GM18951 (cell line): ENCODE measurements at regions not wholly inside any gene's neighbourhood (a gene's known extent, or its start where the extent isn't known, plus 50 kb on each side); places are given as distances from the start of the nearest gene placed in this dataset.
"Not testable (repeated sequence)": the region's sequence is repeated elsewhere in the genome, so short reads cannot be mapped to it uniquely, and the experiment has no call there.

Experiments used
- POLR2A ChIP-seq: IDR thresholded peaks from 4 replicates; pipeline ENCODE4 v1.6.1; 2011; ENCODE audit warnings: mild to moderate bottlenecking; ENCODE audit not compliant: insufficient read length, insufficient read depth; ENCODE audit errors: extremely low read depth
- in situ Hi-C: fragments of 300-500 bp; cut with MboI; formaldehyde crosslinking; loops from one replicate; pipeline ENCODE4 v1.12.0; 2022; ENCODE audit warnings: low sequenced_read_pairs, mixed read lengths, inconsistent platforms; ENCODE audit not compliant: unreplicated experiment

DNA sequence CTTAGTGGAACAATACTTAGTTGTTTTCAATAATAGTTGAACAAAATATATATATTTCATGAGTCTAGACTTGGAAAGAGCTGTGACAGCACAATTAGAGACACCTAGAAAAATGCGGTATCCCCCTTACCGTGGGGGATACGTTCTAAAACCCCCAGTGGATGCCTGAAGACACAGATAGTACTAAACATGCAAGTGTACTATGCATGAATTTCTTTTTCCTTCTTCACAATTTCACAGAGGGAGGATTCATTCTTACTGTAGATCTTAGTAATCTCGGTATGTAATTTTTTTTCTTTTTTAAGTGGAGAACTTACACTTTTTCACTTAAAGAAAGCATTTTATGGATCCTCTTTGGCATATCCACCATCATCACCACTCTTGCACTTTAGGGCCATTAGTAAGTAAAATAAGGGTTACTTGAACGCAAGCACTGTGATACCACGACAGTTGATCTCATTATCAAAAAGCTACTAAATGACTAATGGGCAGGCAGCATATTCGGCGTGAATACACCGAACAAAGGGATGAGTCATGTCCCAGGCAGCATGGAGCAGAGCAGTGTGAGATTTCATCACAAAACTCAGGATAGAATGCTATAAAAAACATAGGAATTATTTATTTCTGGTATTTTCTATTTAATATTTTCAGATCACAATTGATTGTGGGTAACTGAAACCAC is 72.3 kb upstream of the ZNF280D start:
- no peak for TF ChIP-seq POLR2A
- in situ Hi-C loops: loop anchor here (25.0 kb wide), 3 partner anchors 318 to 732 kb away; no protein-coding TSS in a partner anchor

DNA sequence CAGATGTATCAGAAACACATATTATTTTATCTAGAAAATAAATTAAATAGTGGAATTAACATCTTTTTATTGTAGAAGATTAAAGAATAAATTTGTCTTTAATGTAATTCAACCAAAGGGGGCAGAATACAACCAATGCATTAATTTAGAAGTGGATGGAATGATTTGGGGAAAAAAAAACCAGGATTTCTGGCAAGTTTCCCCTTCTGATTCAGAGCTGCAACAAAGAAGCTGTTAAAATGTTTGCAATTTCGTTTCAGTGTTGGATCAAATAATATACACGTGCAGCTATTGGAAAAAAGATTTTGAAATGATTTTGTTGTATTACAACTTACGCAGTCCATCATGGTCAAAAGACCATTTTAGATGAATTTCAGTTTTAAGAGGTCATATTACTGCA is 71.6 kb upstream of the ZNF280D start:
- TF ChIP-seq POLR2A: no peak
- in situ Hi-C loops: loop anchor here (25.0 kb wide), 3 partner anchors 318 to 732 kb away; no protein-coding TSS in a partner anchor

GRCh38 chr15:56804279-56804678 is 71.0 kb upstream of the ZNF280D start:
- TF ChIP-seq POLR2A: no peak
- in situ Hi-C loops: loop anchor here (25.0 kb wide), 3 partner anchors 317 to 733 kb away; no protein-coding TSS in a partner anchor

GRCh38 chr15:56802161-56802560 is 68.9 kb upstream of the ZNF280D start:
- no peak for TF ChIP-seq POLR2A
- in situ Hi-C loops: loop anchor here (25.0 kb wide), 3 partner anchors 315 to 735 kb away; no protein-coding TSS in a partner anchor

DNA sequence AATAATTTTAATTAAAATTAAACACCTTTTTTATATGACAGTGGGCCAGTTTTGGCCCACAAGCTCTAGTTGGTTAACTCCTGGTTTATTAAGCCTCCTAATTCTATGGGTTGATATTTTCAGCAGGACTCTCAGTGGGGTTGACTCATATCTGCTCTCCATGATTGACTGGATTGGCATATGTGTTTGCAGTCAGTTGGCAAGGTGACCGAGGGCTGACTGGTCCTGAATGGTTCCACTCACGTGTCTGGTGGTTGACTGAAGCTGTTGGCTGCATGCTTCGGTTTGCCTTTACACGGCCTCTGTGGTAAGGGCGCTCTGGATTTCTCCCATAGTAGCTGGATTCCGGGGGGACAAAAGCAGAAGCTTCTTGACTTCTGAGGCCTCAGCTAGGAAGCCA is 65.3 kb upstream of the ZNF280D start:
- in situ Hi-C loops: no loop called here
- TF ChIP-seq POLR2A: no peak

DNA sequence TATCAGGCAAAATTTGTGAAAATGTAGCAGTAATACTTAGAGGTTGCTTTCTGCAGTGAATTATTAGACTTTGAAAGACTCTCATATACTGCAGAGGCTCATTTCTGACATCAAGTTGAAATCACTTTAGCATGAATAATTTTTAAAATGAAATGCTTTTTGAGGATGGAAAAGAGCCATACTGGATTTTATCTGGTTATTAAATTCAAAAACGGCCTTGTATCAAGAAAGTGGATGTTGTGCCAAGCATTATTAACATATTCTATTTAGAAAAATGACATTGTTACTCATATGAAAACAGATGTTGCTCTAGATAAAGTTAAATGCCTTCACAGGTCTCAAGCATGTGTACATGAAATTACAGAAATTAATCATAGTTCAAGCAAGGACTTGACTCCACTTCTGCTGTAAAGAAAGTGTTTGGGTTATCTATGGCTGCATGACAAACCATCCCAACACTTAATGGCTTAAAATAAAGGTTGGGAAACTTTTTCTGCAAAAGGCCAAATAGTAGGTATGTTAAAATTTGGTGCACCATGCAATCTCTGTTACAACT is 64.5 kb upstream of the ZNF280D start:
- in situ Hi-C loops: no loop called here
- TF ChIP-seq POLR2A: no peak

- TF ChIP-seq POLR2A: no peak
- in situ Hi-C loops: no loop called here
These were observed 62.2 kb upstream of the ZNF280D start for GRCh38 chr15:56795502-56795901.

DNA sequence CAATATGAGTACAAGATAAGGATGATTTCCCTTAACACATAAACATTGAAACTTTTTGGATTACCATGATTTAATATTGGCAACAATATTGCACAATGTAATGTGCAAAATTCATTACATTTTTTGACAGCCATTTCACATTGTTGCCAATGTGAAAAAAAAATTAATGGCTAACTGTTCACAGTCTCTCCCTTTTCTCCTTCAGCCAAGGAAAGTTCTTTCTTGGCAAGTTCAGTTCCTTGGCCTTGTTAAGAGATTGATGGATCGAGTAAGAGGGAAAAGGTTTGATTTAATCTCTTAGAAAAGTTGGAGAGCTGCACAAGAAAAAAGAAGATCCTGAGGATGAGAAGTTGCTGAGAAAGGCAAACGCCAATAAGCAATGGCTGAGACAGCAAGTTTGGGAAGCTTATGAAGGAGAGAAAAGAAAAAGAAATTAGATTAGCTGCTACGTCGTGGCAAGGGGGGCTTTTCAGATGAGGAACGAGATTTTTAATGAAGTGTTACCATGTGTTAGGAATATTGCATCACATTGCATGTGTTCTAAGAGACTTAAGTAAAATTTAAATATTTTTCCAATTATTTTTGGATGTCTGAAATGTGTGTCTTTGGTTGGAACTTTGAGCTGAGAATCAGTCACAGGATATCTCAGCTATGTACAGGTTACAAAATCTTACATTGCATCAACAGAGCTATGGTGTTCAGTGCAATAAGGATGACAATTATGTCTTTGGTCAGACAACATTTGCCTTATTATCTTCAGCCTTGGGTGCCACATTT is 61.4 kb upstream of the ZNF280D start:
- in situ Hi-C loops: no loop called here
- TF ChIP-seq POLR2A: no peak

GRCh38 chr15:56794165-56794552 is 60.9 kb upstream of the ZNF280D start:
- no peak for TF ChIP-seq POLR2A
- in situ Hi-C loops: no loop called here

DNA sequence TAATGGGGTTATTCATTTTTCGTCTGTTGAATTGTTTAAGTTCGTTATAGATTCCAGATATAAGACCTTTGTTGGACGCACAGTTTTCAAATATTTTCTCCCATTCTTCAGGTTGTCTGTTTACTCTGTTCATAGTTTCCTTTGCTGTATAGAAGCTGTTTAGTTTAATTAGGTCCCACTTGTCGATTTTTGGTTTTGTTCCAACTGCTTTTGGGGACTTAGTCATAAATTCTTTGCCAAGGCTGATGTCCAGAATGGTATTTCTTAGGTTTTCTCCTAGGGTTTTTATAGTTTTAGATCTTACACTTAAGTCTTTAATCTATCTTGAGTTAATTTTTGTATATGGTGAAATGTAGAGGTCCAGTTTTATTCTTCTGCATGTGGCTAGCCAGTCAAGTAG is 58.9 kb upstream of the ZNF280D start:
- no peak for TF ChIP-seq POLR2A
- in situ Hi-C loops: no loop called here

DNA sequence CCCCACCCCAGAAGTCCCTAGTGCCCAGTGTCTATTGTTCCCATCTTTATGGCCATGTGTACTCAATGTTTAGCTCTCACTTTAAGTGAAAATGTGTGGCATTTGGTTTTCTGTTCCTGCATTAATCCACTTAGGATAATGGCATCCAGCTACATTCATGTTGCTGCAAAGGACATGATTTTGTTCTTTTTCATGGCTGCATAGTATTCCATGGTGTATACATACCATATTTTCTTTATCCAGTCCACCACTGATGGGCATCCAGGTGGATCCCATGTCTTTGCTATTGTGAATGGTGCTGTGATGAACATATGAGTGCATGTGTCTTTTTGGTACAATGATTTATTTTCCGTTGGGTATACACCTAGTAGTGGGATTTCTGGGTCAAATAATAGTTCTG is 58.2 kb upstream of the ZNF280D start:
- in situ Hi-C loops: not testable (repeated sequence)

- no peak for TF ChIP-seq POLR2A
- in situ Hi-C loops: no loop called here
These were observed 55.0 kb upstream of the ZNF280D start for GRCh38 chr15:56788359-56788758.

- no peak for TF ChIP-seq POLR2A
- in situ Hi-C loops: no loop called here
These were observed 53.7 kb upstream of the ZNF280D start for GRCh38 chr15:56786966-56787365.
